ENCODE measurements at regions not wholly inside any gene's neighbourhood (a gene's known extent, or its start where the extent isn't known, plus 50 kb on each side); places are given as distances from the start of the nearest gene placed in this dataset.

- no peak for FAIRE-seq
These were observed 797.9 kb upstream of the COBL start for GRCh38 chr7:52114509-52114908.

DNA sequence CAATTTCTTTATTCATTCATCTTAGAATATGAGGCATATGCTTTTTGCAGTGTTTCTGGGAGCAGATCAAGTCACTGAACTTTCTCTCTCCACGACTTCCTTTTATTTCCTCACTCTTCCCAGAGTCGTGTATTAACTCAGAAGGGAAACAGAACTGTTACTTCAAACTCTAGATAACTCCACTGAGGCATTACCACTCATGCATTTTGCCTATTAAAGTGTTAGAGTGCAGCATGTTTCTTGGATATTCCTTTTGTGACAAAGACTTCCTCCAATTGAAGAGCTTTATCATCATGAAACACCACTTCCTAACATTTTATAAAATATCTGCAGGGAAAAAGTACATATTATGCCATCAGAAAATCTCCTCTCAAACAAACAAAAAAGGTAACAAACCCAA lies 797.4 kb upstream of the COBL start:
- FAIRE-seq: no peak

DNA sequence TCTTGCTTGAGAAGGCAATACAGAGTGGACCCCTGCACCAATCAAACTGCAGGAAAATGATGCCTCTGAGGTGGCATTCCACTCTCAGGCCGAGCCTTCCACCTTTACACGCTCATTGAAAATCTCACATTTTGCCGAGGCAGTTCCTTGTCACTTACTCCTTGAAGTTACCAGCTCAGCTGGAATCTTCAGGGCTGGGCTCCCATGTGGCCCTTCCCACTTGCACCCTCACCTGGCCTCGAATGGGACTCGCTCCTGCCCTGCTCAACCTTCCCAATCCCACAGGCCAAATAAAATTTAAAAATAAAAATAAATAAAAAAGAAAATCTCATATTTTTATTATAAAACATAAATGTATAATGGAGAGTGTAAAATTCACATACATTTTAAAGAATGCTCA lies 790.7 kb upstream of the COBL start:
- no peak for FAIRE-seq

GRCh38 chr7:52095861-52096260 lies 779.3 kb upstream of the COBL start:
- no peak for FAIRE-seq

GRCh38 chr7:52091996-52092395 lies 775.4 kb upstream of the COBL start:
- FAIRE-seq: no peak

- no peak for FAIRE-seq
These were observed 774.5 kb upstream of the COBL start for GRCh38 chr7:52091101-52091500.

- FAIRE-seq: no peak
These were observed 771.6 kb upstream of the COBL start for GRCh38 chr7:52088008-52088901.

DNA sequence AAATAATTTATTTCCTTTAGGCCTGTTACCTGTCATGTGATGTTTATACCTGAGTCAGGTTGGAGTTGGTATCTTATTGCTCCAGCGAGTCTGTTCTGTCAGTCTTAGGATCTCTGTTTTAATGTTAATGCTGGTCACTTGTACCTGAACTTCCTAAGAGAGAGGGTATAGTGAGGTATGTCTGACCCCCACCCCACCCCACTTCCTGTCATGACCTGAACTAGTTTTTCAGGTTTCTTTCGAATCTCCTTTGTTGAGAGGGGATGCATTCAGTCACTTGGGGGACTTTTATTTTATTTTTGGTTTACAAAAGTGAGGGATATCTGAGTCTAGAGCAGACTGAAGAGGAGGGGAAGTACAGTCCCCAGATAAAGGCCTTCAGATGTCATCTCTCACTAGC lies 769.0 kb upstream of the COBL start:
- FAIRE-seq: no peak

- FAIRE-seq: no peak
These were observed 763.9 kb upstream of the COBL start for GRCh38 chr7:52080493-52080892.

- no peak for FAIRE-seq
These were observed 763.1 kb upstream of the COBL start for GRCh38 chr7:52079726-52080125.

DNA sequence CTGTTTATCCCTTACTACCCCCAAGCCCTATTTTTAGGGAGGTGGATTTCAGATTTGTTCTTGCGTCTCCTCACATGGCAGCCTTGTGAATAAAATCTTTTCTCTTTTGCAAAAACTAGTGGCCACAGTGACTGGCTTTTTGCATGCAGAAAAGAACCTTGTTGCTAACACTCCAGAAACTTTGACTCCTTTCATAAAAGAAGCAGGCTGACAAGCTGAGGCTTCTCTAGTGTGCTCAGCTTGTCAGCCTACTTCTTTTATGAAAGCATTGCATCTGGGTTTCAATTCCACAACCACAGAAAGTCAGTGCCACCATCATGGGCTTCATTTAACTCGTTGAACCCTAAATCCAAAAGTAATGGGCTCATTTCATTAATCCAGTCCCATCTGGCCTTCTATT lies 761.0 kb upstream of the COBL start:
- no peak for FAIRE-seq

- FAIRE-seq: no peak
These were observed 758.3 kb upstream of the COBL start for GRCh38 chr7:52074912-52075311.

DNA sequence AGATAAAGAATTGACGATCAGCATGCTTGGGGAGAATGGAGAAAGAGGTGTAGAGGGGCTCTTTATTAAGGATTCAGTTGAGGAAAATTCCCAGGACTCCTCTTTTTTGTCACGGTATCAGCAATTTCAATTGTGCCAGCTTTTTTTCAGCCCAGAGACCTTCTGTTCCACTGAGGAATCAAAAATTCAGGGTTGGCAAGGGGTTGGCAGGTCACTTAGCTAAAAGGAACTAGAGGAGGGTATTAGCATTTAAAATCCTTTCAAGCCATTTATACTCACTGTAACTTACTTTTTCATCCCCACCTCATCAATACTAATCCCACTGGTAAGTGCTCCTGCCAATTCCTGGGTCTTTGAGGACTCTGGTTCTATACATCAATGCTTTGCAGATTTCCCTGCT lies 757.5 kb upstream of the COBL start:
- no peak for FAIRE-seq

DNA sequence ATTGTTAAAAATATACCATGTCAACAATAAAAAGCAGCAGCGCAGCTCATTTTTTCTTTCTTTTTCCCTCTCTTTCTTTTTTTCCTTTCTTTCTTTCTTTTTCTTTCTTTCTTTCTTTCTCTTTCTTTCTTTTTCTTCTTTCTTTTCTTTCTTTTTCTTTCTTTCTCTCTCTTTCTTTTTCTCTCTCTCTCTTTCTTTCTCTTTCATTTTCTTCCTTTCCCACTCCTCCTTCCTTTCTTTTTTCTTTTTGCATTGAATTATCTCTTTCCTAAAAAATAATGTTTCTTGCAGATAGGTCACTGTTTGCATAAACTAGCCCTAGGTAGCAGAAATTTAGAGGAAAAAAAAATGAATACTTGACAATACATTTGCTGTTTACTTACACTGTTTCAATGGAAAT lies 755.1 kb upstream of the COBL start:
- FAIRE-seq: no peak

- no peak for FAIRE-seq
These were observed 747.9 kb upstream of the COBL start for GRCh38 chr7:52064493-52064892.

DNA sequence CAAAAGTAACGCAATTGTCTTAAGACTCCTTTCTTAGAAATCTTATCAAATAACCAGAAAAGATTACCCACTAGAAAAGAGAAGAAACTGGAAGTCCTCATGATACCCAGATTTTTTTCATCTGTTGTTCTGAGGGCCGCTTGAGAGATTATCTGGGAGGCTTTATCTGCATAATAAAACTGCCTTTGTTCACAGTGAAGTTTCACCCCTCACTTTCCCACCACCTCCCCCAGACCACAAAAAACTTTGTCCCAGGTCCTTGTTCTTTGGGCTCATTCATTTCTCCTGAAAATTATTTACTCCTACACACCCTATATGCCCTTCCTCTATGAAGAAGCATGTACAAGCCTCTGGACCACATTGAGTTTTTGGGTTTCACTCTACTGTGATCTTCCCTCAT lies 745.1 kb upstream of the COBL start:
- FAIRE-seq: no peak

- no peak for FAIRE-seq
These were observed 736.9 kb upstream of the COBL start for GRCh38 chr7:52053525-52053924.

DNA sequence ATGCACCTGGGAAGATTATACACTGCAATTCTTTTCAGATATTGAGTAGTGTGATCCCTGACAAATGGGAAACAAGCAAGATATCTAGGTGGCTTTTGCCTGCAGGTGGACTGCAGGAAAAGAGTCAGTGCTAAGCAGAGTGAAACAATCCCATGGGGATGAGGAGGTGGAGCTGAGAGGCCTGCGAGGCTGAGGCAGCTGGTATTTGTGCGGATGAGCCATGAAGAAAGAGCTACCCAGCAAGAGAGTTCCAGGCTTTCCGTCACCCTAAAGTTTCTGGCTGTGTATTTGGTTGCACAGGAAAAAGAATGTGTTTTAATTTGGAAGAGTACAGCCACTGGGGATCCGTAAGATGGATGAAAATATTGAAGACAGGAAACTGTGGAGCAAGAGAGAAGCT lies 714.1 kb upstream of the COBL start:
- FAIRE-seq: no peak

GRCh38 chr7:52026140-52026539 lies 709.5 kb upstream of the COBL start:
- no peak for FAIRE-seq

- no peak for FAIRE-seq
These were observed 704.7 kb upstream of the COBL start for GRCh38 chr7:52021343-52021742.

- FAIRE-seq: no peak
These were observed 702.1 kb upstream of the COBL start for GRCh38 chr7:52018680-52019054.

GRCh38 chr7:52017802-52018679 lies 701.4 kb upstream of the COBL start:
- no peak for FAIRE-seq

GRCh38 chr7:52009181-52009580 lies 692.6 kb upstream of the COBL start:
- no peak for FAIRE-seq

GRCh38 chr7:52006674-52007073 lies 690.1 kb upstream of the COBL start:
- FAIRE-seq: no peak

Measured in TTC549 (cell line).